Nephron progenitor cell (in vitro differentiated cells): ENCODE measurements at regions not wholly inside any gene's neighbourhood (a gene's known extent, or its start where the extent isn't known, plus 50 kb on each side); places are given as distances from the start of the nearest gene placed in this dataset.

Source experiments
- DNase-seq: peaks from one replicate; pipeline ENCODE4 v3.0.0; 2021
- H3K27ac Mint-ChIP-seq: 2 replicates; pipeline ENCODE4 v1.8.0; 2021; ENCODE audit warnings: mild to moderate bottlenecking, moderate library complexity, mixed read lengths
- H3K27me3 Mint-ChIP-seq: 2 replicates; pipeline ENCODE4 v1.8.0; 2021; ENCODE audit warnings: mild to moderate bottlenecking, low read depth, mixed read lengths; ENCODE audit not compliant: poor library complexity
- H3K36me3 Mint-ChIP-seq: 2 replicates; pipeline ENCODE4 v1.8.0; 2021; ENCODE audit warnings: low read depth, mixed read lengths
- H3K4me1 Mint-ChIP-seq: 2 replicates; pipeline ENCODE4 v1.8.0; 2021; ENCODE audit warnings: mixed read lengths
- H3K4me3 Mint-ChIP-seq: 2 replicates; pipeline ENCODE4 v1.8.0; 2021; ENCODE audit warnings: mild to moderate bottlenecking, moderate library complexity, mixed read lengths
- H3K9me3 Mint-ChIP-seq: 2 replicates; pipeline ENCODE4 v1.8.0; 2021; ENCODE audit warnings: mild to moderate bottlenecking, moderate library complexity, mixed read lengths
- CTCF ChIP-seq: fragments of 200-600 bp; sonication (generic); IDR thresholded peaks from 2 replicates; pipeline ENCODE4 v1.5.0; 2021; ENCODE audit warnings: antibody characterized with exemption

GRCh38 chr6:142562865-142563264, 261.1 kb downstream of the ADGRG6 start:
- H3K36me3 Mint-ChIP-seq, result no peaks in the 10 kb centered on the region
- TF ChIP-seq CTCF, result no peak
- no peak overlapping the region for H3K27ac Mint-ChIP-seq
- peaks cover 4% of the 10 kb centered on the region for H3K9me3 Mint-ChIP-seq
- no peak for DNase-seq
- H3K4me3 Mint-ChIP-seq, result no peak overlapping the region
- no peaks in the 10 kb centered on the region for H3K27me3 Mint-ChIP-seq
- peaks cover 6% of the 10 kb centered on the region for H3K4me1 Mint-ChIP-seq

- Mint-ChIP-seq H3K4me3 (no peak overlapping the region), H3K9me3 (no peaks in the 10 kb centered on the region), H3K27ac (no peak overlapping the region), H3K36me3 (no peaks in the 10 kb centered on the region), H3K4me1 (peaks cover 26% of the 10 kb centered on the region), H3K27me3 (no peaks in the 10 kb centered on the region)
- peak; percentile 93 for TF ChIP-seq CTCF
- DNase-seq, result peak; percentile 76
Observed at GRCh38 chr6:142566628-142567396, 265.0 kb downstream of the ADGRG6 start.

- Mint-ChIP-seq H3K27me3 (no peaks in the 10 kb centered on the region), H3K4me3 (no peak overlapping the region), H3K9me3 (peaks cover 3% of the 10 kb centered on the region), H3K4me1 (peaks cover 26% of the 10 kb centered on the region), H3K36me3 (no peaks in the 10 kb centered on the region), H3K27ac (no peak overlapping the region)
- no peak for TF ChIP-seq CTCF
- DNase-seq, result no peak
Observed at GRCh38 chr6:142567461-142567860, 265.7 kb downstream of the ADGRG6 start.

- no peak for TF ChIP-seq CTCF
- H3K27ac Mint-ChIP-seq, result no peak overlapping the region
- no peak for DNase-seq
- H3K9me3 Mint-ChIP-seq, result peaks cover 19% of the 10 kb centered on the region
- peaks cover 5% of the 10 kb centered on the region for H3K36me3 Mint-ChIP-seq
- H3K27me3 Mint-ChIP-seq, result no peaks in the 10 kb centered on the region
- no peak overlapping the region for H3K4me3 Mint-ChIP-seq
- H3K4me1 Mint-ChIP-seq, result peaks cover 26% of the 10 kb centered on the region
Observed at GRCh38 chr6:142568857-142569597, 267.2 kb downstream of the ADGRG6 start.

- Mint-ChIP-seq H3K36me3 (peaks cover 5% of the 10 kb centered on the region), H3K4me1 (peaks cover 26% of the 10 kb centered on the region), H3K27me3 (no peaks in the 10 kb centered on the region), H3K4me3 (no peak overlapping the region), H3K9me3 (peaks cover 25% of the 10 kb centered on the region), H3K27ac (peak overlapping the region; percentile 43)
- TF ChIP-seq CTCF, result no peak
- no peak for DNase-seq
Observed at GRCh38 chr6:142569676-142570075, 267.9 kb downstream of the ADGRG6 start.
